ENCODE measurements at regions not wholly inside any gene's neighbourhood (a gene's known extent, or its start where the extent isn't known, plus 50 kb on each side); places are given as distances from the start of the nearest gene placed in this dataset.

DNA sequence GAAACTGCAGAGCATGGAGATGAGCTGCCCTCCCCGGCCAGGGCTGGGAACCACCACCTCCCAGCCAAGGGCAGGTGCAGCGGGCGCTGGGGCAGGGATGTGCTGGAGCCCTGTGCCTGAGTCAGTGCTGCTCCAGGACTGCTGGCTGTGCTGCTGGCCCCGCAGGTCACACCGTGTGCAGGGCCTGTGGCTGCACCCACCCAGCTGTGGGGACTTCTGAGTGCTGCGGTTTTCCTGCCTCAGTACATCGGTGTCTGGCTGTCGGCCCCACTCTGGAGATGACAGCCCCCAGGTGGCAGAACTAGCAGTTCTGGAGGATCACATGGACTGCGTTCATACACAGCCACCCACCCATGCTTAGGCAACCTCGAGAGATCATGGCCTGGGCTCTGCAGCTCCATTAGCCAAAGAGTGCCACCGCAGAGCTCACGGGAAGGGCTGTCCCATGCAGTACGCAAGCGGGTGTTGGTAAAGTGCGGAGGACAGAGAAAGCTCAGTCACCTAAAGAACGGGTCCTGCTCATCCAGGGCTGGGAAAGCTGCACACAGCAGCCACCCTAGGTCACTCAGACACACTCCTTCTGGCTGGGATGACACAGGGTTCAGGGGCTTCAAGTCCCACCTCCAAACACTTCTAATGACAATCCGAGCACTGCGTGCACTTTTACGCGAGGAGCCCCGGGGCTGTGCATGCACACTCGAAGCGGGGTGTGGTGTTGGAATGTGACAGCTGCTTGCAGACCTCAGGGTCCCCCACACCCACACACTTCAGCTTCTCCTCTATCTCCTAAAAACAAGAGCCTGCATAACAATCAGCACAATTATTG, 198.1 kb upstream of the PPP2R2D start:
- Histone ChIP-seq H3K4me2 (replicated peaks; ENCODE audit: extremely low read depth, low read length, poor library complexity, severe bottlenecking) (no peak overlapping the region), H3K4me1 (ENCODE audit: control insufficient read depth in 1 of 2, insufficient read depth in 2 of 2, low read length in 2 of 2) (no peaks in the 10 kb centered on the region), H3K27me3 (ENCODE audit: control insufficient read depth in 2 of 2, insufficient read depth in 2 of 2, low read length in 2 of 2) (no peaks in the 10 kb centered on the region), H3K36me3 (replicated peaks in 1 of 2; ENCODE audit: control insufficient read depth in 1 of 2, insufficient read depth in 2 of 2, low read length in 2 of 2) (no peaks in the 10 kb centered on the region), H3K9ac (ENCODE audit: insufficient read depth, low read length, poor library complexity, severe bottlenecking) (no peak overlapping the region), H4K20me1 (ENCODE audit: insufficient read depth, low read length) (no peaks in the 10 kb centered on the region), H3K79me2 (ENCODE audit: insufficient read depth, low read length) (no peaks in the 10 kb centered on the region), H3K27ac (ENCODE audit: low read depth in 1 of 2, low read length in 2 of 2) (no peak overlapping the region), H2AFZ (ENCODE audit: insufficient read depth, low read depth, low read length, poor library complexity, severe bottlenecking) (no peak overlapping the region), H3K9me3 (replicated peaks in 1 of 2; ENCODE audit: control insufficient read depth in 1 of 2, insufficient read depth in 1 of 2, low read length in 2 of 2) (peaks cover 11 to 16% of the 10 kb centered on the region in 2 donors), H3K4me3 (replicated peaks in 1 of 3; ENCODE audit: low read depth in 2 of 3, low read length in 3 of 3) (no peak overlapping the region)
- H3K4me1 Mint-ChIP-seq: no peaks in the 10 kb centered on the region
- no peak overlapping the region for H3K4me3 Mint-ChIP-seq
- no peak overlapping the region for H3K27ac Mint-ChIP-seq
- peaks cover 4 to 6% (median 5%) of the 10 kb centered on the region in 3 donors for H3K27me3 Mint-ChIP-seq (ENCODE audit: low read depth in 3 of 3)
- WGBS (ENCODE audit: insufficient coverage): 79% methylated on average over 16 of the region's 23 CpGs
- DNase-seq: no peak
- intact Hi-C loops (cut with micrococcal nuclease): no loop called here
- H3K9me3 Mint-ChIP-seq: peaks cover 6 to 16% (median 12%) of the 10 kb centered on the region in 7 donors
- TF ChIP-seq, protein P1, sequence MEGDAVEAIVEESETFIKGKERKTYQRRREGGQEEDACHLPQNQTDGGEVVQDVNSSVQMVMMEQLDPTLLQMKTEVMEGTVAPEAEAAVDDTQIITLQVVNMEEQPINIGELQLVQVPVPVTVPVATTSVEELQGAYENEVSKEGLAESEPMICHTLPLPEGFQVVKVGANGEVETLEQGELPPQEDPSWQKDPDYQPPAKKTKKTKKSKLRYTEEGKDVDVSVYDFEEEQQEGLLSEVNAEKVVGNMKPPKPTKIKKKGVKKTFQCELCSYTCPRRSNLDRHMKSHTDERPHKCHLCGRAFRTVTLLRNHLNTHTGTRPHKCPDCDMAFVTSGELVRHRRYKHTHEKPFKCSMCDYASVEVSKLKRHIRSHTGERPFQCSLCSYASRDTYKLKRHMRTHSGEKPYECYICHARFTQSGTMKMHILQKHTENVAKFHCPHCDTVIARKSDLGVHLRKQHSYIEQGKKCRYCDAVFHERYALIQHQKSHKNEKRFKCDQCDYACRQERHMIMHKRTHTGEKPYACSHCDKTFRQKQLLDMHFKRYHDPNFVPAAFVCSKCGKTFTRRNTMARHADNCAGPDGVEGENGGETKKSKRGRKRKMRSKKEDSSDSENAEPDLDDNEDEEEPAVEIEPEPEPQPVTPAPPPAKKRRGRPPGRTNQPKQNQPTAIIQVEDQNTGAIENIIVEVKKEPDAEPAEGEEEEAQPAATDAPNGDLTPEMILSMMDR (IDR thresholded peaks at IDR 0.05): no peak
- H3K36me3 Mint-ChIP-seq: no peaks in the 10 kb centered on the region

GRCh38 chr10:131703541-131703940, 197.3 kb upstream of the PPP2R2D start:
- Histone ChIP-seq H2AFZ (ENCODE audit: insufficient read depth, low read depth, low read length, poor library complexity, severe bottlenecking) (no peak overlapping the region), H3K4me1 (ENCODE audit: control insufficient read depth in 1 of 2, insufficient read depth in 2 of 2, low read length in 2 of 2) (no peaks in the 10 kb centered on the region), H3K9me3 (replicated peaks in 1 of 2; ENCODE audit: control insufficient read depth in 1 of 2, insufficient read depth in 1 of 2, low read length in 2 of 2) (peaks cover 12 to 18% of the 10 kb centered on the region in 2 donors), H3K4me2 (replicated peaks; ENCODE audit: extremely low read depth, low read length, poor library complexity, severe bottlenecking) (no peak overlapping the region), H3K27me3 (ENCODE audit: control insufficient read depth in 2 of 2, insufficient read depth in 2 of 2, low read length in 2 of 2) (no peaks in the 10 kb centered on the region), H3K27ac (ENCODE audit: low read depth in 1 of 2, low read length in 2 of 2) (no peak overlapping the region), H3K9ac (ENCODE audit: insufficient read depth, low read length, poor library complexity, severe bottlenecking) (no peak overlapping the region), H4K20me1 (ENCODE audit: insufficient read depth, low read length) (no peaks in the 10 kb centered on the region), H3K79me2 (ENCODE audit: insufficient read depth, low read length) (no peaks in the 10 kb centered on the region), H3K4me3 (replicated peaks in 1 of 3; ENCODE audit: low read depth in 2 of 3, low read length in 3 of 3) (no peak overlapping the region), H3K36me3 (replicated peaks in 1 of 2; ENCODE audit: control insufficient read depth in 1 of 2, insufficient read depth in 2 of 2, low read length in 2 of 2) (no peaks in the 10 kb centered on the region)
- peaks cover 7 to 19% (median 17%) of the 10 kb centered on the region in 7 donors for H3K9me3 Mint-ChIP-seq
- H3K4me1 Mint-ChIP-seq: no peaks in the 10 kb centered on the region
- WGBS (ENCODE audit: insufficient coverage): 92% methylated on average over 7 of the region's 8 CpGs
- H3K36me3 Mint-ChIP-seq: no peaks in the 10 kb centered on the region
- TF ChIP-seq, protein P1 (IDR thresholded peaks at IDR 0.05): no peak
- intact Hi-C loops (cut with micrococcal nuclease): no loop called here
- no peak overlapping the region for H3K4me3 Mint-ChIP-seq
- H3K27me3 Mint-ChIP-seq (ENCODE audit: low read depth in 3 of 3): peaks cover 5 to 8% (median 6%) of the 10 kb centered on the region in 3 donors
- DNase-seq: no peak
- no peak overlapping the region for H3K27ac Mint-ChIP-seq

Data from CD14-positive monocyte (primary cell).